Activated CD4-positive, alpha-beta T cell treated with anti-CD3 and anti-CD28 coated beads, Interleukin-2, amount 10 ng/mL, durations not matched to agents 7 days and 5 days (primary cell): ENCODE measurements at regions not wholly inside any gene's neighbourhood (a gene's known extent, or its start where the extent isn't known, plus 50 kb on each side); places are given as distances from the start of the nearest gene placed in this dataset.

Source experiments
- CTCF ChIA-PET: fragments of 350-600 bp; sonication (Branson Sonifier 250); formaldehyde crosslinking; loops from one replicate; lab custom pipeline; 2021; ENCODE audit warnings: antibody characterized with exemption; lab: Charles Lee
- POLR2A ChIA-PET: fragments of 350-600 bp; sonication (Branson Sonifier 250); formaldehyde crosslinking; loops from one replicate; lab custom pipeline; 2021; ENCODE audit warnings: antibody characterized with exemption; lab: Charles Lee
- DNase-seq: peaks from one replicate; pipeline ENCODE4 v3.0.0-alpha.2; 2020
- H3K27ac Mint-ChIP-seq: one replicate; pipeline ENCODE4 v1.8.0; 2021; ENCODE audit warnings: mild to moderate bottlenecking, moderate library complexity, mixed read lengths
- H3K27me3 Mint-ChIP-seq: one replicate; pipeline ENCODE4 v1.8.0; 2021; ENCODE audit warnings: mixed read lengths
- H3K36me3 Mint-ChIP-seq: one replicate; pipeline ENCODE4 v1.8.0; 2021; ENCODE audit warnings: low read depth, mixed read lengths
- H3K4me1 Mint-ChIP-seq: one replicate; pipeline ENCODE4 v1.8.0; 2021; ENCODE audit warnings: mixed read lengths
- H3K4me3 Mint-ChIP-seq: one replicate; pipeline ENCODE4 v1.8.0; 2021; ENCODE audit warnings: mild to moderate bottlenecking, moderate library complexity, mixed read lengths
- H3K9me3 Mint-ChIP-seq: one replicate; pipeline ENCODE4 v1.8.0; 2021; ENCODE audit warnings: mixed read lengths

DNA sequence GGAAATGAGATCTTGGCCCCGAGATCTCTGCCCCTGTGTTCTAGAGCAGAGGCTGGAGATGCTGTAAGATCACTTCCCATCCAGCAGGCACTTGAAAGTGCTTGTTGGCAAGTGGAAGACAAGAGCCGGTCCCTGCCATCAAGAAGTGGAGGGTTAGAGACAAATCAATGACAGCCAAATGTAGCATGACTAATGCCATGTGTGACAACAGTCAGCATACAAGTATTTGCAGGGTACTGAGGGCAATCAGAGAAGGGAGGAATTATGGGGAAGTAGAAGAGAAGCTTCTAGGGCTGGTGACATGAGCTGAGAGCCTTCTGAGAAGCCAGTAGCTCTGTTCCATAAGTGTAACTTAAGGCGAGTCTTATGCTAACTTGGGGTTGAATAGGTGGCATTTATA, 58.6 kb downstream of the TMEM17 start:
- H3K4me1 Mint-ChIP-seq, result no peaks in the 10 kb centered on the region
- H3K36me3 Mint-ChIP-seq, result no peaks in the 10 kb centered on the region
- H3K27ac Mint-ChIP-seq, result no peak overlapping the region
- POLR2A ChIA-PET, result no interaction called here
- H3K9me3 Mint-ChIP-seq, result no peaks in the 10 kb centered on the region
- no peaks in the 10 kb centered on the region for H3K27me3 Mint-ChIP-seq
- no peak for DNase-seq
- H3K4me3 Mint-ChIP-seq, result no peak overlapping the region
- CTCF ChIA-PET, result interaction anchor here (1.3 kb wide), 1 partner anchor 9 kb away, joined by 5 read pairs; no protein-coding TSS in a partner anchor

DNA sequence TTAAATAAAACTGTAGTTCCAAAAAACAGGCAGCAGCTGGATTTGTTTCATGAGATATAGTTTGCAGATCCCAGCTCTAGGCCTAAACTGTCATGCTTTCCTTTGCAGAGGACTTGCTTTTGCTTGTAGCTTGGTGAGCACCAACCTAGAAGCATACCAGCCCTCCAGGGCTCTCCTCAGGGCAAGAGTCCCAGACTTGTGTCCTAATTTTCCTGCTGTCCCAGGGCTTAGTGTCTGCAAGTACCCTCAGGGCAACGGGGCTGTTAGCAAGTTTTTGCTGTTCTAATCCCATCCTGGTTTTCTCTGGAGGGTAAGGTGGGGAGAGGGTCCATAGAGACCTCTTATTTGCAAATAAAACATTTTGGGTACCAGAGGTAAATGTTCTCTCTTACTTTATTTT, 59.5 kb downstream of the TMEM17 start:
- Mint-ChIP-seq H3K4me1 (no peaks in the 10 kb centered on the region), H3K27ac (no peak overlapping the region), H3K27me3 (no peaks in the 10 kb centered on the region), H3K9me3 (no peaks in the 10 kb centered on the region), H3K36me3 (no peaks in the 10 kb centered on the region), H3K4me3 (no peak overlapping the region)
- ChIA-PET POLR2A (no interaction called here), CTCF (interaction anchor here (1.3 kb wide), 1 partner anchor 10 kb away, joined by 5 read pairs; no protein-coding TSS in a partner anchor)
- DNase-seq, result no peak

DNA sequence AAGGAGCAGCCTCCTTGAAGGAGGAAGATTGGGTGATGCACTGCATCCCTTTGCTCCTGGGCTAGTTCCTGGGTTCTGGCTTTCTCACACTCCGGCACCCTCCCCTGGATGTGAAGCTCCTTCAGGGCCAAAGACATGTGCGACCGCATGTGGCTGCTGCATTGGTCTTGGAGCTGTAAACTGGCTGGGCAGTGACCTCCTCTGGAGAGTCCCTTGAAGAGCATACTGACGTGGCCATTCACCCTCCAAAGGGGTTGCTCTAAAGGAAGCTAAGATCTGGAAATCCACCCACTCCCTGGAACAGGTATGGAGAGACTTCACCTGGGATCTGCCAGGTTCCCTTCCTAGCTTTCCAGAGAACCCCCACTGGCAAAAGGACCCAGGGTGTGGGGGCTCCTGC, 62.1 kb downstream of the TMEM17 start:
- H3K9me3 Mint-ChIP-seq, result no peaks in the 10 kb centered on the region
- no peak for DNase-seq
- POLR2A ChIA-PET, result no interaction called here
- H3K27ac Mint-ChIP-seq, result no peak overlapping the region
- H3K4me1 Mint-ChIP-seq, result no peaks in the 10 kb centered on the region
- no peaks in the 10 kb centered on the region for H3K36me3 Mint-ChIP-seq
- no peaks in the 10 kb centered on the region for H3K27me3 Mint-ChIP-seq
- CTCF ChIA-PET, result interaction anchor here (1.1 to 1.3 kb wide), 2 partner anchors 9 to 10 kb away, joined by 3 to 4 read pairs; no protein-coding TSS in a partner anchor
- H3K4me3 Mint-ChIP-seq, result no peak overlapping the region

DNA sequence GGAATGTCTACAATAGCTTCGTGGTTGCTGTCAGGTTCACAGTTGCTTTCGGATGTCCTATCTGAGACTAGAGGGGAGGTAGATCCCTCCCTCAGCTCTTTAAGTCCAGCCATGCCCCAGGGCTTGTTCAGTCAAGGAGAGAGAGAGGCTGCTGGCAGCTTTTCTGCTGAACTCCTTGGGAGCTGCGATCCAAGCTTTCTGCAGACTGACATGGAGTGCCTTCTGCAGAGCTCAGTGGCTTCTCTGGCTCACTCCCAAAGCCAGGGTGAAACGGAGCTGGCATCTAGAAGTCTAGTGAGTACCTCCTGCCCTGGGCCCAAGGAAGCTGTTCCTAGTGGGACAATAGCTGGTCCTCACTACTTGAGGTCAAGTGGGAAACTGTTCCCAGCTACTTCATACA, 62.5 kb downstream of the TMEM17 start:
- CTCF ChIA-PET, result interaction anchor here (1.1 to 1.3 kb wide), 2 partner anchors 8 to 11 kb away, joined by 3 to 4 read pairs; no protein-coding TSS in a partner anchor
- Mint-ChIP-seq H3K27ac (no peak overlapping the region), H3K36me3 (no peaks in the 10 kb centered on the region), H3K27me3 (no peaks in the 10 kb centered on the region), H3K4me3 (no peak overlapping the region), H3K4me1 (no peaks in the 10 kb centered on the region), H3K9me3 (no peaks in the 10 kb centered on the region)
- POLR2A ChIA-PET, result no interaction called here
- no peak for DNase-seq

DNA sequence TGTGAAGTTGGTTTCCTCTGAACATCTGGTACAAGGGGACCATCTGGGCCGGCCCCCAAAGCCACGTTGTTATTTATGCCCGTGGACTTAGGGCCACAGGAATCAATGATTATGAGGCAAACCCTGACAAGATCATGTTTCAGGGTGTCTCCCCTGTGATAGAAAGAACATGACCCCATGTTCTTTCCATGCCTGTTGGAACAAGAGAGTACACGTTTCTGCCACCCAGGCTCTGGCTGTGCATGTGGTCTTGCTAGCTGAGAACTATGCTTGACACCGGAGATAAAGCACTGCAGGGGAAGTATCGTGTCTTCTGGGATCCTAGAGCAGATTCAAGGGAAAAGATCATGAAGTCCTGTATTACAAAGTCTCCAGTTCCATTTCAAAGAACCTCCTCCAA, 64.2 kb downstream of the TMEM17 start:
- H3K4me3 Mint-ChIP-seq, result no peak overlapping the region
- CTCF ChIA-PET, result no interaction called here

DNA sequence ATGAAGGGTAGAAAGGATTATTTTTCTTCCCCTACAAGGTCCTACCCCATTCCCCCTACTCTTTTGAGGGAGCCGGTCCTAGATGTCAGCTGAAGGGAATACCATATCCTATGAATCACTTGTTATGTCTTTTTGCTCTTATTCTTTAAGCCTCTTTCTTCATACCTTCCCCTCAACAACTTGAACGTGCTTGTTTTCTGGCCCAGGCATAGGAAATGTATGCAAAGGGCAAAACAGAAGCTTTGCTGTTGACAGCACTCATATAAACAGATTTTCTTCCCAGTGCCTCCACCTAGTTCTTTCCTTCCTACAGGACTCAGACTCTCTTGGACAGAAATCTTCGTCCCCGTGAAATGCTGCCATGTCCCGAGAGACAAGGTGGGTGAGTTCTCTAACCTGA, 64.6 kb downstream of the TMEM17 start:
- Mint-ChIP-seq H3K4me3 (no peak overlapping the region), H3K27me3 (no peaks in the 10 kb centered on the region), H3K9me3 (no peaks in the 10 kb centered on the region), H3K4me1 (no peaks in the 10 kb centered on the region), H3K36me3 (no peaks in the 10 kb centered on the region), H3K27ac (no peak overlapping the region)
- DNase-seq, result no peak
- ChIA-PET POLR2A (no interaction called here), CTCF (no interaction called here)

More for the DNA sequence above, 64.2 kb downstream of the TMEM17 start:
- no peak for DNase-seq
- H3K36me3 Mint-ChIP-seq, result no peaks in the 10 kb centered on the region
- no peaks in the 10 kb centered on the region for H3K4me1 Mint-ChIP-seq
- H3K9me3 Mint-ChIP-seq, result no peaks in the 10 kb centered on the region
- POLR2A ChIA-PET, result no interaction called here
- H3K27ac Mint-ChIP-seq, result no peak overlapping the region
- H3K27me3 Mint-ChIP-seq, result no peaks in the 10 kb centered on the region

DNA sequence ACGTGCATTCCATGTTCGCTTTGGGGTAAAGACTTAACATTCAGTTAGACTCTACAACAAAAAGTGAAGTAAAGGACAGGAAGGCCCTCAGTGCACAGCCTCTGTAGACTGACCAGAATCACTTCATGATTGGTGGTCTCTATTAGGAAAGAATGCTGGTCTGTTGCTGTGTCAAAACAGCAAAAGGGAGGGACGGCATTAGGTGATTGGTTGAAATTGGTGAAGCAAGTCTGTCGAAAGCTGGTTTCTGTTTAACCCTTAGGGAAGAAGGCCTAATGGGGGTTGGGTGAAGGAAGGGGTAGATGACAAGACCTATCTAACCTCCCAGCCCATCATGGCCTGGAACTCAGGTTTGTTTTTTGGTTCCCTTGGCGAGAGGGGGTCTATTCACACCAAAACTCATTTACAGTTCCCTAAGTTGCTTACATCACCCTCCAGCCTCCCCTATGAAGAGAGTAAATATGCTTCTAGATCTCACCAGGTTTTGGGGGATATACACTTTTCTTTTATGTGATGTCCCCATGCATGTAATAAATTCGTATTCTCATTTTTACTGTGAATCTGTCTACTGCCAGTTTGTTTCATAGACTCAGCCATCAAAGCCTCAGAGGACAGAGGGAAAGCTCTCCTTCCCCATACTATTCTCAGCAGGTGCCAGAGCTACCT, 65.6 kb downstream of the TMEM17 start:
- no peaks in the 10 kb centered on the region for H3K36me3 Mint-ChIP-seq
- H3K4me1 Mint-ChIP-seq, result no peaks in the 10 kb centered on the region
- no peak overlapping the region for H3K27ac Mint-ChIP-seq
- H3K4me3 Mint-ChIP-seq, result no peak overlapping the region
- ChIA-PET CTCF (no interaction called here), POLR2A (no interaction called here)
- no peaks in the 10 kb centered on the region for H3K27me3 Mint-ChIP-seq
- H3K9me3 Mint-ChIP-seq, result no peaks in the 10 kb centered on the region
- DNase-seq, result no peak

DNA sequence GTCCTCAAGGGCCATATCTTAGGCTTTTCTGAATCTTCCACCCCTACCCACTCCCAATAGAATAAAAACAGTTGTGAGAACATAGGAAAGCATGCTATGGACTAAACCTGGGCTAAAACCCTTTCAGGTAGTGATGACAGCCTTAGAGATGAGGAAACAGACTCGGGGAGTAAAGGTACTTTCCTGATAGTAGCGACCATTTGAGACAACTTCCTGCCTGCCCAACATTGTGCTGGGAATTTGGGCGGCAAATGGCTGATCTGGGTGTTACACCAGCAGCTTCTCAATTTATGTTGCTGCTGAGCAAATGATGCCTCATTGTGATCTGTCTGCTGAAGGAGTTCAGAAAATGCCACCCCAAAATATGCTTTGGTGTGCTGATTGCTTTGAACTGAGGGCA, 66.6 kb downstream of the TMEM17 start:
- Mint-ChIP-seq H3K4me1 (no peaks in the 10 kb centered on the region), H3K4me3 (no peak overlapping the region), H3K36me3 (no peaks in the 10 kb centered on the region), H3K27ac (no peak overlapping the region), H3K27me3 (no peaks in the 10 kb centered on the region), H3K9me3 (no peaks in the 10 kb centered on the region)
- CTCF ChIA-PET, result no interaction called here
- POLR2A ChIA-PET, result no interaction called here
- DNase-seq, result no peak

DNA sequence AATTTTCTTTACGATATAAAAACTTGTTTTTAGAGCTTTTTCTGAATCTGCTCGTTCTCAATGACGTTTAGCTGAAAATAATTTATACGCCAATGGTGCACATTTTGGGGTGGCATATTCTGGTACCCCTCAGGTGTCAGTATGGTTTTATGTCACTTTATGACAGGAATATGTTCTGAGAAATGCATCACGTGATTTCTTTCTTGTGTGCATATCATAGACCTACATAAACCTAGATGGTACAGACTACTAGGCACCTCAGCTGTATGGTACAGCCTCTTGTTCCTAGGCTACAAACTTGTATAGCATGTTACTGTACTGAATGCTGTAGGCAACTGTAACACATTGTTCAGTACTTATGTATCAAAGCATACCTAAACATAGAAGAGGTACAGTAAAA, 68.2 kb downstream of the TMEM17 start:
- no peak for DNase-seq
- ChIA-PET POLR2A (no interaction called here), CTCF (interaction anchor here (0.7 kb wide), 1 partner anchor 16 kb away, joined by 3 read pairs; no protein-coding TSS in a partner anchor)
- H3K36me3 Mint-ChIP-seq, result no peaks in the 10 kb centered on the region
- H3K4me3 Mint-ChIP-seq, result no peak overlapping the region
- H3K4me1 Mint-ChIP-seq, result no peaks in the 10 kb centered on the region
- no peak overlapping the region for H3K27ac Mint-ChIP-seq
- no peaks in the 10 kb centered on the region for H3K27me3 Mint-ChIP-seq
- H3K9me3 Mint-ChIP-seq, result no peaks in the 10 kb centered on the region

DNA sequence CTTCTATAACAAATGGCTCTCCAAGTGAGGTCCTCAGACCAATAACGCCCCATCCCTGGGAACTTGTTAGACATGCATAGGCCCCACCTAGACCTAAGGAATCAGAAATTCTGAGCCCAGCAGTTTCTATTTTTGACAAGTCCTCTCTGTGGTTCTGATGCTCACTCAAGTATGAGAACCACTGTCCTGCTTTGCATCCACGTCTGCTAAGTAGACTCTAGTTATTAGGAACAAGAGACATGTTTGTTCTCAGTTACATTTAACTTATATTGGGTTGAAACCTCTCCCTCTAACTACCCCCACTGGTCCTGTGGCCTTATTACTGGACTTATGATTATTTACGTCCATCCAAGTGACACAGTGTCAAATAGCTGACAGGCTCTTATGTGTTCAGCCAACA, 70.3 kb downstream of the TMEM17 start:
- CTCF ChIA-PET, result interaction anchor here (0.9 kb wide), 1 partner anchor 8 kb away, joined by 4 read pairs; no protein-coding TSS in a partner anchor
- H3K9me3 Mint-ChIP-seq, result no peaks in the 10 kb centered on the region
- H3K27ac Mint-ChIP-seq, result no peak overlapping the region
- H3K4me1 Mint-ChIP-seq, result no peaks in the 10 kb centered on the region
- H3K4me3 Mint-ChIP-seq, result no peak overlapping the region
- DNase-seq, result no peak
- no peaks in the 10 kb centered on the region for H3K36me3 Mint-ChIP-seq
- POLR2A ChIA-PET, result no interaction called here
- H3K27me3 Mint-ChIP-seq, result no peaks in the 10 kb centered on the region

DNA sequence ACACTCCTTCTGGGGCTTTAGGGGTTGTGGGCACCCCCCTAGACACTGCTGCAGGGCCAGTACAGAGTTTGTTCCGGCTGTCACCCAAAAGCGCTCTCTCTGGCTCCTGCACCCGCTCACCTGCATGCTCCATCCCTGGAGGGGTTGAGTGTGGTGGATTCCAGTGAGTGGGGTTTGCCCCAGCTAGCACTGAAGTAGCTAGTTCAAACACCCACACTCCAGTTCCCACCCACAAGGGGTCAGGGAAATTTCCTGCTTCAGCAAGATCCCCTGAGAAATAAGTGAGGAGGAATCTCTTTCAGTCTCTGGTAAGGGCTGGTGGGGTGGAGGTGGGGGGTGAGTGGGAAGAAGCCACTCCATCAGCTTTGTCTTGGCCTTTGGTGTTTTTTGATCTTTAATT, 73.6 kb downstream of the TMEM17 start:
- H3K36me3 Mint-ChIP-seq, result no peaks in the 10 kb centered on the region
- no peaks in the 10 kb centered on the region for H3K9me3 Mint-ChIP-seq
- H3K27ac Mint-ChIP-seq, result no peak overlapping the region
- H3K27me3 Mint-ChIP-seq, result no peaks in the 10 kb centered on the region
- POLR2A ChIA-PET, result no interaction called here
- H3K4me3 Mint-ChIP-seq, result no peak overlapping the region
- CTCF ChIA-PET, result interaction anchor here (1.1 kb wide), 1 partner anchor 25 kb away, joined by 3 read pairs; no protein-coding TSS in a partner anchor
- no peaks in the 10 kb centered on the region for H3K4me1 Mint-ChIP-seq
- no peak for DNase-seq

DNA sequence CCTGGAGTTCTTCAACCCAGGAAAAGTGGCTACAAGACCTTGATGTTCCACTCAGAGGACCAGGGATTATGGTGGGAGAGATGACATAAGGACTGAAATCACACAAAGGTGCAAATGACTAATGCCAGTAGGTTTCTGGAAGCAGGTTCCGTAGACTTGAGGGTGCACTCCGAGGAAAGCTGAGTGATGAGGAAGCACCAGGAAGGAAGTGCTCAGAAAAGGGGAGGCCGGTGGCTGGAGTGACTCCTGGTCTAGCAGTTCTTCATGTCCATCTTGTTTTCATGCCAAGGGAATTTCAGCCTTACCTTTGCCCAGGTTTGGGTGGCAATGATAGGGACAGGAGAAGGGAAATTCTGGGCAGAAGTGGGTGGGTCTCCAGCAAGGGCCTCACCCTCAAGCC, 74.5 kb downstream of the TMEM17 start:
- no peaks in the 10 kb centered on the region for H3K9me3 Mint-ChIP-seq
- ChIA-PET CTCF (interaction anchor here (1.1 kb wide), 1 partner anchor 26 kb away, joined by 3 read pairs; no protein-coding TSS in a partner anchor), POLR2A (no interaction called here)
- no peak for DNase-seq
- no peak overlapping the region for H3K4me3 Mint-ChIP-seq
- no peaks in the 10 kb centered on the region for H3K27me3 Mint-ChIP-seq
- no peaks in the 10 kb centered on the region for H3K4me1 Mint-ChIP-seq
- H3K27ac Mint-ChIP-seq, result no peak overlapping the region
- H3K36me3 Mint-ChIP-seq, result no peaks in the 10 kb centered on the region

DNA sequence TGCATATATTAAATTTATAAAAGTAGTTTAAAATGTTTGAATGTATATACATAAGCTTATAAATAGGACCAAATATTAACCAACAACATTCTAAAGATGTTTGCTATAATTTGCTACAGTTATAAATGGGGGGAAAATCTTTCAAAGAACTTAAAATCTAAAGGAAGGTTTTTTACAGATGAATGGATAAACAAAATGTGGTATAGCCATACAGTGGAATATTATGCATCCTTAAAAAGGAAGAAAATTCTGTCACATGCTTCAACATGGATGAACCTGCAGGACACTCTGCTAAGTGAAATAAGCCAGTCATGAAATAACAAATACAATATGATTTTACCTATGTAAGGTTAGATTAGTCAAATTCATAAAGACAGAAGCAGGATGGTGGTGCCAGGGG, 75.8 kb downstream of the TMEM17 start:
- Mint-ChIP-seq H3K27ac (no peak overlapping the region), H3K4me3 (no peak overlapping the region), H3K36me3 (no peaks in the 10 kb centered on the region), H3K9me3 (no peaks in the 10 kb centered on the region), H3K27me3 (no peaks in the 10 kb centered on the region), H3K4me1 (no peaks in the 10 kb centered on the region)
- no peak for DNase-seq
- POLR2A ChIA-PET, result no interaction called here
- CTCF ChIA-PET, result no interaction called here

DNA sequence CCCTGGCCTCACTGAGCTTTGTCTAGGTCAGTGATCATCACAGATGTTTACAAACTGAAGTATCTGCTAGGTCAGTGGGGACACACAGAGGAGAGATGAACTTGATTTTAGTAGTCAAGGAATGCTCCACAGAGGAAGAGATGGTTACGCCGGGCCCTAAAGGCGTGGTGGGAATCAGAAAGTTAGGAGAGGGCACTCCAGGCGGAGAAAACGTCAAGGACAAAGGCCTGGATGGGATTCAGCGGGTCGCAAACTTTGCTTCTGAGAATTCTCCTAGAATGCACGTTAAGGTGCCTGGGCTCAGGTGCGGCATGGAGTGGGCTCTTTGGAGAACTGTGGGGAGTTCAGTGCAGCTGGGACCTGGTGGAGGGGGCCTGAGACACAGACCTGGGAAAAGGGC, 78.8 kb downstream of the TMEM17 start:
- ChIA-PET POLR2A (no interaction called here), CTCF (no interaction called here)
- H3K4me1 Mint-ChIP-seq, result no peaks in the 10 kb centered on the region

More for the DNA sequence above, 78.8 kb downstream of the TMEM17 start:
- Mint-ChIP-seq H3K4me3 (no peak overlapping the region), H3K27me3 (no peaks in the 10 kb centered on the region), H3K27ac (no peak overlapping the region), H3K9me3 (no peaks in the 10 kb centered on the region), H3K36me3 (no peaks in the 10 kb centered on the region)
- no peak for DNase-seq
